ENCODE measurements at regions not wholly inside any gene's neighbourhood (a gene's known extent, or its start where the extent isn't known, plus 50 kb on each side); places are given as distances from the start of the nearest gene placed in this dataset.

GRCh38 chr7:79911420-79911819, 223.2 kb upstream of the GNAI1 start:
- Histone ChIP-seq H3K27ac (ENCODE audit: insufficient read depth, low read depth, low read length) (no peak overlapping the region), H2AFZ (ENCODE audit: low read depth, low read length) (no peak overlapping the region), H3K27me3 (ENCODE audit: control insufficient read depth in 2 of 2, insufficient read depth in 2 of 2, low read length in 2 of 2) (no peaks in the 10 kb centered on the region), H3K36me3 (ENCODE audit: control insufficient read depth in 2 of 2, extremely low read depth in 1 of 2, insufficient read depth in 2 of 2, low read length in 2 of 2) (no peaks in the 10 kb centered on the region), H3K9me3 (replicated peaks; ENCODE audit: control insufficient read depth, insufficient read depth, low read length) (no peaks in the 10 kb centered on the region), H3K9me1 (replicated peaks; ENCODE audit: control insufficient read depth, extremely low read depth, insufficient read depth, low read length) (no peaks in the 10 kb centered on the region), H3K4me3 (replicated peaks in 1 of 3; ENCODE audit: insufficient read depth in 1 of 3, low read depth in 1 of 3, low read length in 3 of 3) (no peak overlapping the region), H3K4me2 (ENCODE audit: insufficient read depth, low read length) (no peak overlapping the region), H3K9ac (replicated peaks; ENCODE audit: extremely low read depth, insufficient read depth, low read length) (no peak overlapping the region), H3K79me2 (ENCODE audit: control insufficient read depth, insufficient read depth, low read length) (no peaks in the 10 kb centered on the region), H4K20me1 (replicated peaks; ENCODE audit: control insufficient read depth, extremely low read depth, insufficient read depth, low read length) (no peaks in the 10 kb centered on the region), H3K4me1 (ENCODE audit: control insufficient read depth, extremely low read depth, insufficient read depth, low read length) (no peaks in the 10 kb centered on the region)
- FAIRE-seq (no peak), DNase-seq (ENCODE audit: low read depth, low spot score) (no peak)
- intact Hi-C loops (cut with micrococcal nuclease) (no loop called here), dilution Hi-C loops (cut with MboI; ENCODE audit: extremely low pct_ligation_motif_present, low sequenced_read_pairs) (no loop called here)
- ChIA-PET POLR2A (no interaction called here), CTCF (interaction anchor here (0.8 kb wide), 1 partner anchor 9 kb away, joined by 3 read pairs; no protein-coding TSS in a partner anchor)
- BruUV-seq (replicated peaks), result no TSS peak
- TF ChIP-seq POLR2AphosphoS5 (IDR thresholded peaks at IDR 0.05; ENCODE audit: insufficient read depth, low read depth, low read length) (no peak), EZH2 (IDR thresholded peaks at IDR 0.05; ENCODE audit: borderline replicate concordance, low read depth, low read length, severe bottlenecking) (no peak), FOS (IDR thresholded peaks at IDR 0.05; ENCODE audit: borderline replicate concordance, insufficient read depth, low read length) (no peak)

GRCh38 chr7:79909176-79909575, 225.5 kb upstream of the GNAI1 start:
- Histone ChIP-seq H3K9me1 (replicated peaks; ENCODE audit: control insufficient read depth, extremely low read depth, insufficient read depth, low read length) (no peaks in the 10 kb centered on the region), H3K9ac (replicated peaks; ENCODE audit: extremely low read depth, insufficient read depth, low read length) (no peak overlapping the region), H3K4me3 (replicated peaks in 1 of 3; ENCODE audit: insufficient read depth in 1 of 3, low read depth in 1 of 3, low read length in 3 of 3) (no peak overlapping the region), H3K27ac (ENCODE audit: insufficient read depth, low read depth, low read length) (no peak overlapping the region), H3K79me2 (ENCODE audit: control insufficient read depth, insufficient read depth, low read length) (no peaks in the 10 kb centered on the region), H3K27me3 (ENCODE audit: control insufficient read depth in 2 of 2, insufficient read depth in 2 of 2, low read length in 2 of 2) (no peaks in the 10 kb centered on the region), H4K20me1 (replicated peaks; ENCODE audit: control insufficient read depth, extremely low read depth, insufficient read depth, low read length) (no peaks in the 10 kb centered on the region), H3K36me3 (ENCODE audit: control insufficient read depth in 2 of 2, extremely low read depth in 1 of 2, insufficient read depth in 2 of 2, low read length in 2 of 2) (no peaks in the 10 kb centered on the region), H3K9me3 (replicated peaks; ENCODE audit: control insufficient read depth, insufficient read depth, low read length) (no peaks in the 10 kb centered on the region), H2AFZ (ENCODE audit: low read depth, low read length) (no peak overlapping the region), H3K4me2 (ENCODE audit: insufficient read depth, low read length) (no peak overlapping the region), H3K4me1 (ENCODE audit: control insufficient read depth, extremely low read depth, insufficient read depth, low read length) (no peaks in the 10 kb centered on the region)
- intact Hi-C loops (cut with micrococcal nuclease) (no loop called here), dilution Hi-C loops (cut with MboI; ENCODE audit: extremely low pct_ligation_motif_present, low sequenced_read_pairs) (no loop called here)
- TF ChIP-seq MYC (IDR thresholded peaks at IDR 0.05; ENCODE audit: low read depth, low read length), result no peak
- no peak for TF ChIP-seq CTCF (IDR thresholded peaks at IDR 0.05; ENCODE audit: extremely low read depth in 1 of 2, insufficient read depth in 1 of 2, low read depth in 1 of 2, low read length in 2 of 2)
- TF ChIP-seq MAX (IDR thresholded peaks at IDR 0.05; ENCODE audit: insufficient read depth, insufficient read length), result no peak
- no peak for TF ChIP-seq GATA2 (IDR thresholded peaks at IDR 0.05; ENCODE audit: insufficient read depth, insufficient read length, low read depth, low read length)
- POLR2A ChIA-PET, result no interaction called here
- no TSS peak for BruUV-seq (replicated peaks)
- CTCF ChIA-PET, result no interaction called here
- FAIRE-seq (no peak), DNase-seq (ENCODE audit: low read depth, low spot score) (no peak)

All from endothelial cell of umbilical vein (primary cell).